PC-9 (cell line): ENCODE measurements at regions not wholly inside any gene's neighbourhood (a gene's known extent, or its start where the extent isn't known, plus 50 kb on each side); places are given as distances from the start of the nearest gene placed in this dataset.
"Not testable (repeated sequence)": the region's sequence is repeated elsewhere in the genome, so short reads cannot be mapped to it uniquely, and the experiment has no call there.

ENCODE experiments used
- BruUV-seq: library from RNA; stranded (reverse); fragments of 400-500 nt; replicated peaks from 2 replicates; lab custom pipeline; 2021; lab: Mats Ljungman, UMichigan
- CTCF ChIA-PET: fragments of 300-600 bp; sonication (Branson Sonifier 250); formaldehyde crosslinking; loops from one replicate; lab custom pipeline; 2022; ENCODE audit warnings: antibody characterized with exemption; lab: Charles Lee
- POLR2A ChIA-PET: fragments of 300-600 bp; sonication (Branson Sonifier 250); formaldehyde crosslinking; loops from one replicate; lab custom pipeline; 2022; ENCODE audit warnings: antibody characterized with exemption; ENCODE audit not compliant: unreplicated experiment; lab: Charles Lee
- DNase-seq, 2 experiments: peaks; one replicate each; pipeline versions ENCODE4 v3.0.0 to v3.0.0-alpha.2; 2015 to 2022; ENCODE audit warnings: mixed read lengths in 1 of 2
- H2AFZ ChIP-seq: fragments of 200-600 bp; sonication (generic); 2 replicates; pipeline ENCODE4 v1.8.1; 2017; ENCODE audit warnings: antibody characterized with exemption
- H3F3A ChIP-seq: fragments of 200-600 bp; sonication (generic); 2 replicates; pipeline ENCODE4 v1.8.1; 2017; ENCODE audit warnings: antibody characterized with exemption, mild to moderate bottlenecking, low read depth; ENCODE audit not compliant: insufficient read depth
- H3K27ac ChIP-seq: fragments of 200-600 bp; sonication (generic); 2 replicates; pipeline ENCODE4 v1.6.1; 2016; ENCODE audit warnings: mixed run types
- H3K27me3 ChIP-seq: fragments of 200-600 bp; sonication (generic); 2 replicates; pipeline ENCODE4 v1.6.1; 2016; ENCODE audit warnings: low read depth, mixed run types; ENCODE audit not compliant: insufficient read depth
- H3K36me3 ChIP-seq: fragments of 200-600 bp; sonication (generic); 2 replicates; pipeline ENCODE4 v1.6.1; 2016; ENCODE audit warnings: low read depth, mixed run types
- H3K4me1 ChIP-seq: fragments of 200-600 bp; sonication (generic); replicated peaks from 2 replicates; pipeline ENCODE4 v1.6.1; 2016; ENCODE audit warnings: mixed run types; ENCODE audit not compliant: insufficient read depth
- H3K4me2 ChIP-seq: fragments of 200-600 bp; sonication (generic); 2 replicates; pipeline ENCODE4 v1.6.1; 2017; ENCODE audit warnings: mixed run types
- H3K4me3 ChIP-seq: fragments of 200-600 bp; sonication (generic); 2 replicates; pipeline ENCODE4 v1.6.1; 2016; ENCODE audit warnings: mixed run types
- H3K79me2 ChIP-seq: fragments of 200-600 bp; sonication (generic); 2 replicates; pipeline ENCODE4 v1.6.1; 2017; ENCODE audit warnings: low read depth, mixed run types
- H3K9me2 ChIP-seq: fragments of 200-600 bp; sonication (generic); 2 replicates; pipeline ENCODE4 v1.8.1; 2017; ENCODE audit warnings: mild to moderate bottlenecking; ENCODE audit not compliant: insufficient read depth
- H3K9me3 ChIP-seq: fragments of 200-600 bp; sonication (generic); 2 replicates; pipeline ENCODE4 v1.8.1; 2016; ENCODE audit warnings: low read depth; ENCODE audit not compliant: insufficient read depth
- H4K20me1 ChIP-seq: fragments of 200-600 bp; sonication (generic); 2 replicates; pipeline ENCODE4 v1.8.1; 2017; ENCODE audit not compliant: insufficient read depth
- CTCF ChIP-seq: fragments of 200-600 bp; sonication (generic); conservative IDR thresholded peaks from 2 replicates; pipeline ENCODE4 v1.6.1; 2017; ENCODE audit warnings: mixed run types, antibody characterized with exemption, mild to moderate bottlenecking, moderate library complexity
- EZH2 ChIP-seq: fragments of 200-600 bp; sonication (generic); IDR thresholded peaks from 2 replicates; pipeline ENCODE4 v1.8.0; 2017; ENCODE audit warnings: antibody characterized with exemption, low read depth
- intact Hi-C: fragments of 100-400 bp; cut with micrococcal nuclease; formaldehyde crosslinking; loops from one replicate; pipeline ENCODE4 v1.10.0; 2022; ENCODE audit not compliant: unreplicated experiment

- Histone ChIP-seq H2AFZ (no peak overlapping the region), H4K20me1 (no peaks in the 10 kb centered on the region), H3K4me2 (no peak overlapping the region), H3K27me3 (no peaks in the 10 kb centered on the region), H3K79me2 (no peaks in the 10 kb centered on the region), H3F3A (no peaks in the 10 kb centered on the region), H3K27ac (no peak overlapping the region), H3K36me3 (no peaks in the 10 kb centered on the region), H3K9me2 (no peaks in the 10 kb centered on the region), H3K9me3 (no peaks in the 10 kb centered on the region), H3K4me1 (no peaks in the 10 kb centered on the region), H3K4me3 (no peak overlapping the region)
- ChIA-PET CTCF (interaction anchor here (0.6 kb wide), 1 partner anchor 55 kb away, joined by 3 read pairs; no protein-coding TSS in a partner anchor), POLR2A (no interaction called here)
- intact Hi-C loops = loop anchor here (5.0 kb wide), 1 partner anchor 1694 kb away; no protein-coding TSS in a partner anchor
- TF ChIP-seq CTCF = no peak
- no peak for TF ChIP-seq EZH2
- no peak for DNase-seq
- BruUV-seq = no TSS peak
Observed at GRCh38 chr5:26326153-26326759, 712.1 kb downstream of the CDH9 start.

DNA sequence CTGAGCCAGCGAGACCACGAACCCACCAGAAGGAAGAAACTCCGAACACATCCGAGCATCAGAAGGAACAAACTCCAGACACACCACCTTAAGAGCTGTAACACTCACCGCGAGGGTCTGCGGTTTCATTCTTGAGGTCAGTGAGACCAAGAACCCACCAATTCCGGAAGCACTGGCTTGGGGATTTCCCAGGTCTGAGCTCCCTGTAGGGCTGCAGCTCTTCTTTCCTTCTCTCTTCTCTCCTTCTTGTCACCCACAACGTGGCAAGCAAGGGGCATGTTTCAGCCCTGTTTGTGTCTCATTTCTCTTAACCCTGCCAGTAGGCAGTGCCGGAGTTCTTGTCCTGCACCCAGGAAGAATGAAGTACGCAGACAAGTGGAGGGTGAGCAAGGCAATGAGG lies 713.0 kb downstream of the CDH9 start:
- H4K20me1 ChIP-seq, H3K79me2 ChIP-seq, CTCF ChIA-PET, H3K27ac ChIP-seq, H3K4me1 ChIP-seq, H3K4me2 ChIP-seq, H3K36me3 ChIP-seq, H3K27me3 ChIP-seq, H2AFZ ChIP-seq, BruUV-seq, H3K4me3 ChIP-seq, POLR2A ChIA-PET, DNase-seq, H3K9me3 ChIP-seq, H3F3A ChIP-seq, H3K9me2 ChIP-seq: not testable (repeated sequence)
- intact Hi-C loops = loop anchor here (5.0 kb wide), 1 partner anchor 1693 kb away; no protein-coding TSS in a partner anchor

GRCh38 chr5:26324273-26324895 lies 714.0 kb downstream of the CDH9 start:
- H3K4me2 ChIP-seq, CTCF ChIA-PET, POLR2A ChIA-PET: not testable (repeated sequence)

GRCh38 chr5:26323794-26324193 lies 714.6 kb downstream of the CDH9 start:
- no peaks in the 10 kb centered on the region for H3K36me3 ChIP-seq
- no peaks in the 10 kb centered on the region for H3K79me2 ChIP-seq
- POLR2A ChIA-PET = no interaction called here
- no peak overlapping the region for H3K4me2 ChIP-seq
- CTCF ChIA-PET = no interaction called here
- H3K4me1 ChIP-seq = no peaks in the 10 kb centered on the region
- intact Hi-C loops = no loop called here
- no peaks in the 10 kb centered on the region for H4K20me1 ChIP-seq
- no peak overlapping the region for H2AFZ ChIP-seq
- no peaks in the 10 kb centered on the region for H3K9me3 ChIP-seq
- no TSS peak for BruUV-seq
- H3F3A ChIP-seq = no peaks in the 10 kb centered on the region
- no peaks in the 10 kb centered on the region for H3K27me3 ChIP-seq
- TF ChIP-seq EZH2 (no peak), CTCF (no peak)
- H3K27ac ChIP-seq = no peak overlapping the region
- DNase-seq = no peak
- H3K4me3 ChIP-seq = no peak overlapping the region
- H3K9me2 ChIP-seq = no peaks in the 10 kb centered on the region

More at GRCh38 chr5:26324273-26324895, 714.0 kb downstream of the CDH9 start:
- H3K4me1 ChIP-seq, H3K27me3 ChIP-seq, intact Hi-C loops, H4K20me1 ChIP-seq, DNase-seq, H3K79me2 ChIP-seq, H3K9me3 ChIP-seq, H3K4me3 ChIP-seq, H3K27ac ChIP-seq, H2AFZ ChIP-seq, H3K9me2 ChIP-seq, H3K36me3 ChIP-seq, H3F3A ChIP-seq, BruUV-seq: not testable (repeated sequence)
